ENCODE measurements at regions not wholly inside any gene's neighbourhood (a gene's known extent, or its start where the extent isn't known, plus 50 kb on each side); places are given as distances from the start of the nearest gene placed in this dataset.

GRCh38 chr16:31706318-31706717 lies 167.3 kb upstream of the ZNF267 start:
- no peak overlapping the region for H2BK15ac ChIP-seq (ENCODE audit: low read length)
- no peak overlapping the region for H3K56ac ChIP-seq (replicated peaks; ENCODE audit: insufficient read length, low read depth, low read length)
- H4K20me1 ChIP-seq (replicated peaks in 1 of 2; ENCODE audit: control insufficient read depth in 1 of 2, insufficient read depth in 2 of 2, low read length in 2 of 2), result peaks cover 6 to 9% of the 10 kb centered on the region in 2 experiments
- no peak overlapping the region for H3K23ac ChIP-seq (ENCODE audit: insufficient read length)
- no peak for FAIRE-seq
- H3K79me2 ChIP-seq (ENCODE audit: control insufficient read depth in 1 of 2, insufficient read depth in 2 of 2, low read length in 2 of 2), result peaks cover 0 to 11% of the 10 kb centered on the region in 2 experiments; a peak in 3 of 4 replicates
- H2BK12ac ChIP-seq (ENCODE audit: low read depth, low read length), result no peak overlapping the region
- peaks cover 26 to 50% (median 38%) of the 10 kb centered on the region in 4 experiments for H3K36me3 ChIP-seq (ENCODE audit: control insufficient read depth in 2 of 4, insufficient read depth in 4 of 4, low read length in 3 of 4)
- H3K79me1 ChIP-seq (ENCODE audit: low read depth, low read length), result peaks cover 6% of the 10 kb centered on the region
- no peak overlapping the region for H4K5ac ChIP-seq (ENCODE audit: insufficient read length, low read depth, low read length)
- no peak overlapping the region for H2AFZ ChIP-seq (ENCODE audit: low read length)
- POLR2A ChIA-PET (ENCODE audit: partially characterized antibody), result no interaction called here
- no peak overlapping the region for H4K91ac ChIP-seq (replicated peaks; ENCODE audit: insufficient read length, low read length)
- H3K27me3 ChIP-seq (replicated peaks in 1 of 4; ENCODE audit: control insufficient read depth in 3 of 4, extremely low read depth in 1 of 4, insufficient read depth in 3 of 4, low read length in 3 of 4), result no peaks in the 10 kb centered on the region
- H3K9ac ChIP-seq (replicated peaks in 1 of 4; ENCODE audit: extremely low read depth in 1 of 4, low read depth in 3 of 4, low read length in 3 of 4), result no peak overlapping the region
- no peak overlapping the region for H2AK5ac ChIP-seq (ENCODE audit: low read depth, low read length)
- H3K4me3 ChIP-seq (ENCODE audit: extremely low read depth in 1 of 4, insufficient read depth in 2 of 4, low read depth in 3 of 4, low read length in 4 of 4), result no peak overlapping the region
- H3K23me2 ChIP-seq (ENCODE audit: low read depth, low read length), result no peaks in the 10 kb centered on the region
- H3K4me1 ChIP-seq (replicated peaks in 1 of 4; ENCODE audit: control insufficient read depth in 3 of 4, insufficient read depth in 4 of 4, low read length in 3 of 4), result 0 out of 7 replicates have a peak, but pooled peaks cover 0 to 4% (median 0%) of the 10 kb centered on the region in 4 experiments
- H3K9me3 ChIP-seq (ENCODE audit: insufficient read depth in 2 of 2, low read depth in 1 of 2, low read length in 1 of 2), result no peaks in the 10 kb centered on the region
- H3K4ac ChIP-seq (replicated peaks; ENCODE audit: insufficient read length, low read depth, low read length), result no peak overlapping the region
- H4K8ac ChIP-seq (ENCODE audit: extremely low read depth, insufficient read depth, low read length), result no peak overlapping the region
- WGBS, 2 experiments (ENCODE audit: extremely low coverage in 1 of 2, insufficient coverage in 1 of 2, insufficient read length in 1 of 2, insufficient replicate concordance in 2 of 2, low coverage in 1 of 2, low lambda C conversion rate in 2 of 2, missing lambda C conversion rate in 1 of 2), result 92% methylated on average over 8 of the region's 9 CpGs; no CpG with 5 or more reads in 1 of the 2 experiments
- H2BK5ac ChIP-seq (ENCODE audit: low read depth, low read length), result no peak overlapping the region
- H2BK120ac ChIP-seq (replicated peaks; ENCODE audit: low read depth, low read length), result no peak overlapping the region
- no peak overlapping the region for H3K4me2 ChIP-seq (ENCODE audit: insufficient read depth in 1 of 2, low read depth in 2 of 2, low read length in 2 of 2)
- H3K18ac ChIP-seq (ENCODE audit: extremely low read depth, low read length), result no peak overlapping the region
- H3K14ac ChIP-seq (ENCODE audit: insufficient read length), result no peak overlapping the region
- TF ChIP-seq SIRT6 (IDR thresholded peaks at IDR 0.05; ENCODE audit: low read length), result no peak
- TF ChIP-seq RAD21 (IDR thresholded peaks at IDR 0.05 in 1 of 2, conservative IDR thresholded peaks at IDR 0.05 in 1 of 2; ENCODE audit: low read depth in 2 of 2, low read length in 2 of 2), result no peak
- TF ChIP-seq EGR1 (IDR thresholded peaks at IDR 0.05; ENCODE audit: borderline replicate concordance, low read depth, low read length), result no peak
- no peak for TF ChIP-seq PHF8 (conservative IDR thresholded peaks at IDR 0.05; ENCODE audit: low read depth, low read length)
- TF ChIP-seq CTCF (IDR thresholded peaks at IDR 0.05; ENCODE audit: control extremely low read depth in 1 of 3, insufficient read depth in 1 of 3, low read depth in 1 of 3, low read length in 3 of 3), result no peak
- H2BK20ac ChIP-seq (ENCODE audit: low read length), result no peak overlapping the region
- H3K27ac ChIP-seq (ENCODE audit: low read depth, low read length), result no peak overlapping the region
- no peak for DNase-seq (ENCODE audit: low read depth in 1 of 2, low spot score in 2 of 2)
- CTCF ChIA-PET (ENCODE audit: partially characterized antibody), result interaction anchor here (1.1 kb wide), 1 partner anchor 8 kb away, joined by 3 read pairs; no protein-coding TSS in a partner anchor
